GM19043 (cell line): ENCODE measurements at regions not wholly inside any gene's neighbourhood (a gene's known extent, or its start where the extent isn't known, plus 50 kb on each side); places are given as distances from the start of the nearest gene placed in this dataset.

Experiments
- ATAC-seq: cut with Tn5 transposase; IDR thresholded peaks from one replicate; pipeline ENCODE4 v1.9.1; 2021; ENCODE audit warnings: low read depth; ENCODE audit not compliant: unreplicated experiment

GRCh38 chr2:196248467-196249094 lies 77.2 kb upstream of the STK17B start:
- ATAC-seq = no peak

- no peak for ATAC-seq
These were observed 77.8 kb upstream of the STK17B start for GRCh38 chr2:196249171-196249570.

- ATAC-seq = peak; percentile 79
These were observed 78.5 kb upstream of the STK17B start for GRCh38 chr2:196249860-196250259.

- ATAC-seq = no peak
These were observed 79.8 kb upstream of the STK17B start for GRCh38 chr2:196251132-196251531.

GRCh38 chr2:196252408-196253115 lies 81.2 kb upstream of the STK17B start:
- no peak for ATAC-seq

- no peak for ATAC-seq
These were observed 81.7 kb upstream of the STK17B start for GRCh38 chr2:196253116-196253480.

GRCh38 chr2:196256585-196256984 lies 85.2 kb upstream of the STK17B start:
- no peak for ATAC-seq

GRCh38 chr2:196257086-196257485 lies 85.7 kb upstream of the STK17B start:
- no peak for ATAC-seq

GRCh38 chr2:196258407-196258806 lies 87.0 kb upstream of the STK17B start:
- ATAC-seq = no peak

GRCh38 chr2:196259507-196260481 lies 88.4 kb upstream of the STK17B start:
- ATAC-seq = no peak

- ATAC-seq = no peak
These were observed 89.2 kb upstream of the STK17B start for GRCh38 chr2:196260546-196260945.

GRCh38 chr2:196262606-196263005 lies 91.2 kb upstream of the STK17B start:
- no peak for ATAC-seq

GRCh38 chr2:196263181-196263747 lies 91.9 kb upstream of the STK17B start:
- peak; percentile 94 for ATAC-seq

GRCh38 chr2:196266351-196266750 lies 95.0 kb upstream of the STK17B start:
- ATAC-seq = no peak

GRCh38 chr2:196266855-196267254 lies 95.5 kb upstream of the STK17B start:
- ATAC-seq = no peak

- no peak for ATAC-seq
These were observed 96.6 kb upstream of the STK17B start for GRCh38 chr2:196268025-196268424.

- ATAC-seq = no peak
These were observed 97.4 kb upstream of the STK17B start for GRCh38 chr2:196268538-196269338.

- ATAC-seq = no peak
These were observed 100.4 kb upstream of the STK17B start for GRCh38 chr2:196271795-196272194.

- no peak for ATAC-seq
These were observed 103.0 kb upstream of the STK17B start for GRCh38 chr2:196274387-196274809.
